ENCODE measurements at regions not wholly inside any gene's neighbourhood (a gene's known extent, or its start where the extent isn't known, plus 50 kb on each side); places are given as distances from the start of the nearest gene placed in this dataset.

DNA sequence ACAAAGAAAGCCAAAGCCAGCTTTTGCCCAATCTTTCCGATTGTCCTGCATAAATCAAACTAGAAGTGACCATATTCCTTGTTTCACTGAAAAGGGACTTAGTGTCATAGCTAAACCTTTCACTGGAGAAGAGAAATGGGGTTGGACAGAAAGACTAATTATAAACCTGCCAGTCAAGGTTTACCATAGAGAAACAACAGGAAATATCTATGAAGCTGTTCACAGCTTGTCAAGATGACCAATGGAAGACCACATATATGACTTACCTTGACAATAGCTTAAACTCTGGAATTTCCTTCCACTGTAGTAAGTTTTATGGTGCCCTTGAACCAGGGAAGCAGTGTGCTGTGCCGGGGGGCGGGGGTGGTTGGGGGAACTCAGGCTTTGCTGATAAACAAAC is 107.7 kb upstream of the PHACTR1 start:
- H3K4me1 Mint-ChIP-seq: peaks cover 6% of the 10 kb centered on the region
- H3K27me3 Mint-ChIP-seq (ENCODE audit: low read depth, poor library complexity): no peaks in the 10 kb centered on the region
- no peak overlapping the region for H3K27ac Mint-ChIP-seq
- TF ChIP-seq, protein P1, sequence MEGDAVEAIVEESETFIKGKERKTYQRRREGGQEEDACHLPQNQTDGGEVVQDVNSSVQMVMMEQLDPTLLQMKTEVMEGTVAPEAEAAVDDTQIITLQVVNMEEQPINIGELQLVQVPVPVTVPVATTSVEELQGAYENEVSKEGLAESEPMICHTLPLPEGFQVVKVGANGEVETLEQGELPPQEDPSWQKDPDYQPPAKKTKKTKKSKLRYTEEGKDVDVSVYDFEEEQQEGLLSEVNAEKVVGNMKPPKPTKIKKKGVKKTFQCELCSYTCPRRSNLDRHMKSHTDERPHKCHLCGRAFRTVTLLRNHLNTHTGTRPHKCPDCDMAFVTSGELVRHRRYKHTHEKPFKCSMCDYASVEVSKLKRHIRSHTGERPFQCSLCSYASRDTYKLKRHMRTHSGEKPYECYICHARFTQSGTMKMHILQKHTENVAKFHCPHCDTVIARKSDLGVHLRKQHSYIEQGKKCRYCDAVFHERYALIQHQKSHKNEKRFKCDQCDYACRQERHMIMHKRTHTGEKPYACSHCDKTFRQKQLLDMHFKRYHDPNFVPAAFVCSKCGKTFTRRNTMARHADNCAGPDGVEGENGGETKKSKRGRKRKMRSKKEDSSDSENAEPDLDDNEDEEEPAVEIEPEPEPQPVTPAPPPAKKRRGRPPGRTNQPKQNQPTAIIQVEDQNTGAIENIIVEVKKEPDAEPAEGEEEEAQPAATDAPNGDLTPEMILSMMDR (IDR thresholded peaks at IDR 0.05): no peak
- no peaks in the 10 kb centered on the region for H3K36me3 Mint-ChIP-seq (ENCODE audit: low read depth)
- no peak overlapping the region for H3K4me3 Mint-ChIP-seq
- DNase-seq: no peak
- H3K9me3 Mint-ChIP-seq: no peaks in the 10 kb centered on the region

DNA sequence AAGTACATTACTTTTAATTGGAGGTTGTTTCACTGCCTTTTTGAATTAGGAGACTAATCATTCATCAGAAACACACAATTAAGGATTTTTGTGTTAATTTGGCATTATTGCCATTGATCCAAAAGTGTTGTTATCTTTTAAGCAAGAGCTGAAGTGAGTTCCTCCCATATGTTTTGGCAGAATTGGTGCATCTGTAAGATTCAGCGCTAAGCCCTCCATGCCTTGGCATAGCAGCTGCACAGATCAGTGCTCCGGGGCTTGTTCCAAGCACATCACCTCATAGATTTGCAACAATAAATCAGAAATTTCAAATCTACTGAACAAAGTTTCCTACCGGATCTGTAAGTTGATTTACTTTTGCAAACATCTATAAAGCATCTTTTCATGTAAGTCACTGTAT is 106.8 kb upstream of the PHACTR1 start:
- H3K27ac Mint-ChIP-seq: no peak overlapping the region
- H3K9me3 Mint-ChIP-seq: no peaks in the 10 kb centered on the region
- peaks cover 6% of the 10 kb centered on the region for H3K4me1 Mint-ChIP-seq
- no peaks in the 10 kb centered on the region for H3K27me3 Mint-ChIP-seq (ENCODE audit: low read depth, poor library complexity)
- TF ChIP-seq, protein P1 (IDR thresholded peaks at IDR 0.05): no peak
- no peaks in the 10 kb centered on the region for H3K36me3 Mint-ChIP-seq (ENCODE audit: low read depth)
- DNase-seq: no peak
- H3K4me3 Mint-ChIP-seq: no peak overlapping the region

DNA sequence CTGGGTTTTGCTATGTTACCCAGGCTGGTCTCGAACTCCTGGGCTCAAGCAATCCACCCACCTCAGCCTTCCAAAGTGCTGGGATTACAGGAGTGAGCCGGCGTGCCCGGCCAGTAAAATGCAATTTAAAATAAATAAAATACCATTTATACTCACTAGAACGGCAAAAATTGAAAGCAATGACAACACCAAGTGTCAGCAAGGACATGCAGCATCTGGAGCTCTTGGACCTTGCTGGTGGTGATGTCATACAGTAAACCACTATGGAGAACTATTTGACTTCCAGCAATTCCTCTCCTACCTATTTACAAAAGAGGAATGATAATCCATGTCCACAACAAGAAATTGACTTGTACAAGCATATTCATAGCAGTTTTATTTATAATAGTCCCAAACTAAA is 105.7 kb upstream of the PHACTR1 start:
- Mint-ChIP-seq H3K27me3 (ENCODE audit: low read depth, poor library complexity) (no peaks in the 10 kb centered on the region), H3K36me3 (ENCODE audit: low read depth) (no peaks in the 10 kb centered on the region), H3K4me3 (no peak overlapping the region), H3K4me1 (peaks cover 6% of the 10 kb centered on the region), H3K27ac (no peak overlapping the region), H3K9me3 (no peaks in the 10 kb centered on the region)
- TF ChIP-seq, protein P1 (IDR thresholded peaks at IDR 0.05): no peak
- no peak for DNase-seq

DNA sequence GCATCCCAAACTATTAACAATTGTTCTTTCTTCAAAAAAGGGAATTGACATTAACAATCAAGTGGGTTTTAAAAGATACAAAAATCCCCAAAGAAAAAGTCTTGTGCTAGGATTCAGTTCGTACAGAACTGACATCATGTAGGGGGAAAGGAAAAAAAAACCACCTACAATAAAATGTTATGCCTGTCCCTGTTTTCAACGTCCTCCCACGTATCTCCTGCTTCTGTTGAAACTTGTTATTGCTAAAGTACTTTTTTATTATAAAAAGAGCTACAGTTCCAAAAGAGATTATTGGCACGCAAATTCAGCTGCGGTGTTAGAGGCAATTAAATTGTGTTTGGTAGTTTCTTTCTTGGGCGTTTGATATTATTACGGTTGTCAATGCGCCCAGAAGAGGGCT is 102.8 kb upstream of the PHACTR1 start:
- H3K27ac Mint-ChIP-seq: no peak overlapping the region
- H3K4me3 Mint-ChIP-seq: no peak overlapping the region
- H3K4me1 Mint-ChIP-seq: peaks cover 2% of the 10 kb centered on the region
- no peaks in the 10 kb centered on the region for H3K27me3 Mint-ChIP-seq (ENCODE audit: low read depth, poor library complexity)
- H3K36me3 Mint-ChIP-seq (ENCODE audit: low read depth): no peaks in the 10 kb centered on the region
- TF ChIP-seq, protein P1 (IDR thresholded peaks at IDR 0.05): no peak
- no peak for DNase-seq
- peaks cover 5% of the 10 kb centered on the region for H3K9me3 Mint-ChIP-seq

DNA sequence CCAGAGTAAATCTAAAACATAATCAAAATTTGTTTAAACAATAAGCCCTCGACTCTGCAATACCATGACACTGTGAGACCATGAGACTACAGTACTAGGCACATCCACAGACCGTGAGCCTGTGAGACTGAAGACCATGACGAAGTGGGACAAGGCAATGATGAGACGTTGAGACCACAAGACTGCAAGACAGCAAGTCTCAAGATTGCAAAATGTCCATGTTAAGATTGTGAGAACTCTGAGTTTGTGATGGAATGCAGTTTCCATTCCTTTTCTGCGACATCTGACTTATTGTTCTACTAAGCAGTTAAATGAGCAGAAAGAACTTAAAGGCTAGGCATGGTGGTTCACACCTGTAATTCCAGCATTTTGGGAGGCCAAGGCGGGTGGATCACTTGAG is 102.1 kb upstream of the PHACTR1 start:
- DNase-seq: no peak
- Mint-ChIP-seq H3K9me3 (peaks cover 5% of the 10 kb centered on the region), H3K36me3 (ENCODE audit: low read depth) (no peaks in the 10 kb centered on the region), H3K4me3 (no peak overlapping the region), H3K27ac (no peak overlapping the region), H3K27me3 (ENCODE audit: low read depth, poor library complexity) (no peaks in the 10 kb centered on the region), H3K4me1 (no peaks in the 10 kb centered on the region)
- TF ChIP-seq, protein P1 (IDR thresholded peaks at IDR 0.05): no peak

DNA sequence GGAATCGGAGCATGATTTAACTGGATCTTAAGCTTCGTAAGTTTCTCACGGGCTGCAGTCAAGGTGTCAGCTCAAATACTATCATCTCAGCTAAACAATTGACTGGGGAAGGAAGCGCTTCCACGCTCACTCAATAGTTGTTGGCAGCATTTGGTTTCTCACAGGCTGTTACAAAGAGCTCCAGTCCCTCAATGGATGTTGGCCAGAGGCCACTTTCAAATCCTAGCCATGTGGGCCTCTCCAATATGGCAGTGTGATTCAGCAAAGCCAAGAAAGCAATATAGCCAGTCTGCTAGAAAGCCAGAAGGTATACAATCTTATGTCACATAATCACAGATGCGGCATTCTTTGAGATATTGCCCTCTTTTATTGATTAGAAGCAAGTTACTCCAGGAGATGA is 98.3 kb upstream of the PHACTR1 start:
- Mint-ChIP-seq H3K9me3 (peaks cover 5% of the 10 kb centered on the region), H3K27me3 (ENCODE audit: low read depth, poor library complexity) (peaks cover 7% of the 10 kb centered on the region), H3K4me3 (no peak overlapping the region), H3K4me1 (no peaks in the 10 kb centered on the region), H3K36me3 (ENCODE audit: low read depth) (no peaks in the 10 kb centered on the region), H3K27ac (no peak overlapping the region)
- no peak for DNase-seq
- TF ChIP-seq, protein P1 (IDR thresholded peaks at IDR 0.05): no peak

Data from nephron progenitor cell (in vitro differentiated cells).